ENCODE measurements at regions not wholly inside any gene's neighbourhood (a gene's known extent, or its start where the extent isn't known, plus 50 kb on each side); places are given as distances from the start of the nearest gene placed in this dataset.

- TF ChIP-seq CTCF (IDR thresholded peaks at IDR 0.05) (no peak), EZH2 (IDR thresholded peaks at IDR 0.05; ENCODE audit: borderline replicate concordance, insufficient read depth, low read depth, low read length, poor library complexity, severe bottlenecking) (no peak)
These were observed 1846.5 kb downstream of the OLFM4 start for GRCh38 chr13:54875111-54875510.

Measured in B cell (primary cell).